NCI-H2107 treated with DMSO at 0.1 percent for 48 hours (cell line): ENCODE measurements at regions not wholly inside any gene's neighbourhood (a gene's known extent, or its start where the extent isn't known, plus 50 kb on each side); places are given as distances from the start of the nearest gene placed in this dataset.
"Not testable (repeated sequence)": the region's sequence is repeated elsewhere in the genome, so short reads cannot be mapped to it uniquely, and the experiment has no call there.

Experiments
- DNase-seq: peaks from one replicate; lab custom pipeline; 2025; ENCODE audit not compliant: unreplicated experiment; lab: John Stamatoyannopoulos, UW

DNA sequence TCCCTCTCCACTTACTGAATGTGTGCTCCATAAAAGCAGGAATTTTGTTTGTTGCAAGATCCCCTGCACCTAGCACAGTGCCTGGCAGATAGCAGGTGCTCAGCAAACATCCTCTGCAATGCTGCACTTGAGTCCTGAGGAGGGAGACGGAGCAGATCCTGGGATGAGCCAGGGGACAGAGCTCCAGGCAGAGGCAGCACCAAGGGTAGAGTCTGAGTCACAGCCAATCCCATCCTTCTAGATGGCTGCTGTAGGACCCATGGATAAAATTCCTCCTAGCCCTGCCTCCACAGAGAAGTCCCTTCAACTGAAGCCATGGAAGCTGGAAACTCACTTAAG, 59.3 kb upstream of the SULF2 start:
- not testable (repeated sequence) for DNase-seq

GRCh38 chr20:47843886-47844567, 58.7 kb upstream of the SULF2 start:
- DNase-seq: no peak

DNA sequence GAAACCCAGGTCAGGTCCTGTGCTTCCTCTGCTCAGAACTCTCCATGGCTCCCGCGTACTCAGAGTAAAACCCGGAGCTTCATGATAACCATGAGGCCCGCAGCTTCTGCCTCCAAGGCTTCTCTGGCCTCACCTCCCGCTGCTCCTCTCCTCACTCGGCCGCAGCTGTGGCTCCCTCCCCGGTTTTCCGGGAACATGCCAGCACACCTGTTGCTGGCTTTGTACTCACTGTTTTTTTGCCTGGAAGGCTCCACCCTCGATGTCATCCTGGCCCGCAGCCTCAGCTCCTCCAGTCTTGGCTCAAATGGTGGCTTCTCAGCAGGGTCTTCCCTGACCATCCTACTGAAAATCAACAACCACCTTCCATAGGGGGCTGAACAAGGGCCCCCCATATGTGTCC, 57.7 kb upstream of the SULF2 start:
- DNase-seq: not testable (repeated sequence)

- not testable (repeated sequence) for DNase-seq
Measured at GRCh38 chr20:47842004-47842403, 56.7 kb upstream of the SULF2 start.

DNA sequence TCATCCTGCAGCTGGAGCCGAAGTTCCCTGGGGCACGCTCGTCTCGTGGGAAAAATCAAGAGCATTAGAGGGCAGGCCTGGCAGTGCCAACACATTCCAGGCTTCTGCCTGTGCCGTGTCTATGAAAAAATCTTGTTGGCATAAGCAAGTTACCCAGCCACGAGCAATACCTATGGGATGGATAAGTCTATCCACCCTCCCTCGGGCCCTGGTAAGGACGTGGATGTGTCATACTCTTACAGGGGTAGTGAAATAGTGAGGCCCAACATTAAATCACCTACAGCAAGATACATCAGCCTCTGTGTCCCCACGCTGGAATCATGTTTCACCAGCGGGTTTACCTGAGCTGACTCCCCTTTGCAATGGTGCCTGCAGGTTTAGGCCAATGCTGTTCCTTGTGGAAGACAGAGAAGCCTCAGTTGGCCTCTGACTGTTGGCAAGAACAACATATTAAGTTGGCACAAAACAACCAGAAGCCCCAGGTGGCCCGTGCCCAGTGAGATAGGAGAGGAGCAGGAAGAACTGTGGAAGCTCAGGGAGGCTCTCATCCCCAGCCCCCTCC, 51.1 kb upstream of the SULF2 start:
- not testable (repeated sequence) for DNase-seq
